ENCODE measurements at regions not wholly inside any gene's neighbourhood (a gene's known extent, or its start where the extent isn't known, plus 50 kb on each side); places are given as distances from the start of the nearest gene placed in this dataset.

DNA sequence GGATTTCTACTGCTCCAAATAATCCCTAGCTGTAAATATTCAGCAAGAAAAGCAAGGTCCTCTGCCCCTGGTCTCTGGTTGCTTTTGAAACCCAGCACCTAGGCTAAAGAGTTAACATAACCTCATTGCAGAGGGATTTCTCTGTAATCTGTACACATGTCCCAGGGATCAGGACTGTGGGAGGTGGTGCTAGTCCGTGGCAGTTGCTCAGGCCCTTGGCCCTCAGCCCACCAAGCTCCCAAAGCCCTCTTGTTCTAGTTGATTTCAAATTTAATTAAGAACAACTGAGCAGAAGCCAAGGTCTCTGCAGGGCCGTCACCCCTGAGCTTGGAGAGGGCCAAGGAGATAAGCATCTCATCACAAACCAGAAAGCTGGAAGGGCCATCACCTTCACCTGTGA lies 181.1 kb downstream of the SOX9 start:
- DNase-seq (ENCODE audit: low read depth in 2 of 2): no peak

DNA sequence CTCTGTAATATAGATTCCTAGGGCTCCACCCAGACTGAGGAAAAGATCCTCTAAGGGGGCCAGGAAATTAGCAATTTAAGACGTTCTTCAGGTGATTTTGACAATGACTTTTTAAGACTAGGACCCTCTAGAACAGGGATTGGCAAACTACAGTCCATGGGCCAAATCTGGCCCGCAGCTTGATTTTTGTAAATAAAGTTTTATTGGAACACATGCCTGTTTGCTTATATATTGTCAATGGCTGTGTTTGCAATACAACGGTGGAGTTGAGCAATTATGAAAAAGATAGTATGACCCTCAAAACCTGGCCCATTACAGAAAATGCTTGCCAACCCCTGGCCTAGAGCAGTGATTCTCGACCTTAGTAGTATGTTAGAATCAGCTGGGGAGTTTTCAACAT lies 181.9 kb downstream of the SOX9 start:
- no peak for DNase-seq (ENCODE audit: low read depth in 2 of 2)

DNA sequence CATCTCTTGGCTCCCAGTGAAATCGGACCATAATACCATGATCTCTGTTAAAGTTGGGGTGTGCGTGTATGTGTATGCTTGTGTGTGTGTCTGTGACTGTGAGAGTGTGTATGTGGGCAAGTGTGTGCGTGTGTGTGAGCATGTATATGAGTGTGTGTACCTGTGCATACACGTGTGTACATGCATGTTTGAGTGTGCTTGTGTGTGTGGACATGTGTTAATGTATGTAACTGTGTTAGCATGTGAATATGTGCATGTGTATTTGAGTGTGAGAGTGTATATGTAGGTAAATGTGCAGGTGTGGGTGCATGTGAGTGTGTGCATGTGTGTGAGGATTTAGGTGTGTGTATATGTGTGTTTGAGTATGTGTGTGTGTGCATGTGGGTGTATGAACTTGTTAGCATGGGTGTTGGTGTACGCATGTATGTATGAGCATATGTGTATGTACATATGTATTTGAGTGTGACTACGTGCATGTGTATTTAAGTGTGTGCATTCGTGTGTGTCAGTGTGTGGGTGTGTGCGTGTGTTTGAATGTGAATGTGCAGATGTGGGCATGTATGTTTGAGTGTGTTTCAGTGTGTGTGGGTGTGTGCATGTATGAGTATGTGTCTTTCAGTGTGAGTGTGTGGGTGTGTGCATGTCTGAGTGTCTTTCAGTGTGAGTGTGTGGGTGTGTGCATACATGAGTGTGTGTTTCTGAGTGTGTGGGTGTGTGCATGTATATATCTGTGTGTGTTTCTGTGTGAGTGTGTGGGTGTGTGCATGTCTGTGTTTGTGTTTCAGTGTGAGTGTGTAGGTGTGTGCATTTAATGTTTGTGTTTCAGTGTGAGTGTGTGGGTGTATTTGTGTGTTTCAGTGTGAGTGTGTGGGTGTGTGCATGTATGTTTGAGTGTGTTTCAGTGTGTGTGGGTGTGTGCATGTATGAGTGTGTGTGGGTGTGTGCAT lies 183.2 kb downstream of the SOX9 start:
- DNase-seq (ENCODE audit: low read depth in 2 of 2): no peak

GRCh38 chr17:72304859-72305258 lies 184.0 kb downstream of the SOX9 start:
- no peak for DNase-seq (ENCODE audit: low read depth in 2 of 2)

DNA sequence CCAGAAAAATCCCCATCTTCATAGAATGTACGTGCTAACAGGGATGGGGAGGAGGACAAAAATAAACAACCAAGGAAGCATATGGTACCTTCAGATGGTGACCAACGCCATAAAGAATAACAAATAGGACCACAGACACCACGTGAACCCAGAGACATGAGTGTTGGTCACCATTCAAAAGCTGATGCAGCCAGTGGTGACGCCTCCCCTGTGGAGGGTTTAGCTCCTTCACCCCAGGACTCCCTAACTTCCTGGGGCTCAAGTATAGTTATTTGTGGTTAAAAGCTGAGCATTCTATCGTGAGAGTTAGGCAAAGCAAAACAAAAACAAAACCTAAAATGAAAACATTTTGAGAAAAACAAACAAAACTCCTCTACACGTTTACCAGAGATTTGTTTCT lies 184.7 kb downstream of the SOX9 start:
- DNase-seq (ENCODE audit: low read depth in 2 of 2): no peak

- no peak for DNase-seq (ENCODE audit: low read depth in 2 of 2)
Measured at GRCh38 chr17:72306037-72306436, 185.2 kb downstream of the SOX9 start.

DNA sequence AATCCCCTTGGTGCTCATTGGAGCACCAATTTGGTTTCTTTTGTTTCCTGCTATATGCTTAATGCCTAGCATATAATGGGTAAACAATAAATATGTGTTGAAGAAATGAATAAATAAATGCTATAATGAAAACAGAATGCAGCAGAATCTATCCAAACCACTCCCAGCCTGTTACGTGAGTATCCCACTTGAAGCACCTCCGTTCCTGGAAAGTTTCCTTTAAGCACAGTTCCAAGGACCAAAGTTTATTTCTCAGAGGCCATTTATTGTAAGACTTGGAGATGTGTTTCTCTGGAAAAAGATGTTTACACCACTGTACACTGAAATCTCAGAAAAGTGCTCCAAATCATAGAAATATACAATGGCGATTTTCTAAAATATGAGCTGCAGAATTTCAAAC lies 187.0 kb downstream of the SOX9 start:
- no peak for DNase-seq (ENCODE audit: low read depth in 2 of 2)

DNA sequence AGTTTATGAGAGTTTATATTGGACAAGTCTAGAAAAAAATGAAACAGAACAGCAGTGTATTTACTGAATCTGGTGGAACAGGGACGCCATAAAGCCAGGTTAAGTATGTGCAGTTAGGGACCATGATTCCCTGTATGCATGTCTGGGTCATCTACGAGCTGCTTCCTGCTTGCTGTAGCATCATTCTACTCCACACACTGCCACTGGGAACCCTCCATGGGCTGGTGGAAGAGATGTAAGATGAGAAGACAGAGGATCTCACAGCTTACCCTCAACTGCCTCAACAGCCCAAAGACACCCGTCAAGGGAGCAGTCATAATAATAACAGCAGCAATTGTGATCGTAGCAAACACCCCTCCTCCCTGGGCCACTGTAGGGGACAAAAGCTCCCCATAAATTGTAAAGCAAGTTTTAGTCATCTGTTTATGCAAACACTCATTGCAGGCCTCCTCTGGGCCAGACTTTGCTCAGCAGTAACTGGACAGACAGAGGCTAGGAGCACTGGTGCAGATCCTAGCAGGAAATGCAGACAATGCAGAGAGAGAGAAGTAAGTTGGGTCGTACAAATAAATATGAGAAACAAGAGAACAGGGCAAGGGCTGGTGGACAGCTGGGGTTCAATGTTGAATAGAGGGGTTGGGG lies 188.0 kb downstream of the SOX9 start:
- no peak for DNase-seq (ENCODE audit: low read depth in 2 of 2)

DNA sequence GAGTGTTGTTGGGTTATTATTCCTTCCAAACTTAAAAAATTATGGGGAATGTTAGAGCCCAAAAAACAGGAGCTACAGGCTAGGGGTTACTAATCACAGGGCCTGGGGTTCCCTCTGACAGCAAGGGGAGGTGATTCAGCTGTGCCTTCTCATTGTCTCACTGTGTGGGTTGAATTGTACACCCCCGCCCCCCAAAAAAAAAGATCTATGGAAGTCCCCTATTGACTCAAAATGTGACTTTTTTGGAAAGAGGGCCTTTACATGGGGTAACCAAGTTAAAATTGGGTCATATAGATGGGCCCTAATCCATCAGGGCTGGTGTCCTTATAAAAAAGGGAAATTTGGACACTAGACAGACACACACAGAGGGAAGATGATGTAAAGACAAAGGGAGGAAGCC lies 190.2 kb downstream of the SOX9 start:
- no peak for DNase-seq (ENCODE audit: low read depth in 2 of 2)

DNA sequence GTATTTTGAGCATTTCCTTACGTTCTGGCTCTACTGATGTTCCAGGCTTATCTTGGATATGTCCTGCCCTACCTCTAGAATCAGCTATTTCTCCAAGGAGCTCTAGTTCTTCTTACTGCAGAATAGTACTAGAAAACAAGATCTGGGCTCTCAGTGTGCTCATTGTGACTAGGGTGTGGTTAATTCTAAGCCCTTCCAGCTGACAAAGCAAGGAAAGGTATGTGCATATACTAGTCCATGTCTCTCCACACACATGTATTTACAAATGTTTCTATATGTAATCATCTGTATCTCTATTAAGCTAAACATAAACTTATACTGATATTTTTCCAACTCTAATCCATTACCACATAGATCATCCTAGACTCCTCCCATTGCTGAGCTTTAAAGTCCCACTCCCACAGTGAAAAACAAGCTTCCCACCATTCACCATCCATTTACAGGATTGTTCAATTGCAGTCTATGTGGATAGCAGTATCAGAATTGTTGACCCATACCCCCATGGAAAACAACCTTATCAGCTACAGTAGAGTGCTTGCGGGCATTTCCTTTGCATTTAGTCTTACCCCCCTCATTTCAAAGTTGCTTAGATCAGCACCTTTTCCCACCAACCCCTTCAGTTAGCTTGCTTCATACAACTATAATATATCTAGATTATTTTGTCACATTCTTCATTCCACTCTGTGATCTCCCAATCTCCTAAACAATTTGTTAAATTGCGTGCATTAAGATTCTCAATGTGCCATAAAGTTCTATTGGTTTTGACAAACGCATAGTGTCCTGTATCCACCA lies 194.5 kb downstream of the SOX9 start:
- no peak for DNase-seq (ENCODE audit: low read depth in 2 of 2)

DNA sequence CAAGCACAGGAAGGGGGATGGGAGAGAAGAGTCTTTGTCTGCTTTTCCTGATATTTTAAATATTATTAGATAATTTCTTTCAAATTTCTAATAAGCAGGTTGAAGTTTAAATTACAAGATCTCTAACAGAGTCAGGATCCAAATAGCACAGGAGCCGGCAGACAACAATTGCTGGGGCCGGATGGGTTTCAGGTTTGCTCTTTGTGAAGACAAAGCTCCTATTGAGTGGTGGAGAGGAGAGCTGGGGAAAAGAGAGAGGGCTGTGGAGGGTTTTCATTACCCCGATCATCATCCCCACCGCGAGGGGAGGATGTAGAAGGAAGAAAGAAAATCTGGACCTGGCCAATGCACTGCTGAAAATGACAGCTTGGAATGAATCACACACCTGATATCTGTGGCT lies 197.3 kb downstream of the SOX9 start:
- DNase-seq (ENCODE audit: low read depth in 2 of 2): no peak

DNA sequence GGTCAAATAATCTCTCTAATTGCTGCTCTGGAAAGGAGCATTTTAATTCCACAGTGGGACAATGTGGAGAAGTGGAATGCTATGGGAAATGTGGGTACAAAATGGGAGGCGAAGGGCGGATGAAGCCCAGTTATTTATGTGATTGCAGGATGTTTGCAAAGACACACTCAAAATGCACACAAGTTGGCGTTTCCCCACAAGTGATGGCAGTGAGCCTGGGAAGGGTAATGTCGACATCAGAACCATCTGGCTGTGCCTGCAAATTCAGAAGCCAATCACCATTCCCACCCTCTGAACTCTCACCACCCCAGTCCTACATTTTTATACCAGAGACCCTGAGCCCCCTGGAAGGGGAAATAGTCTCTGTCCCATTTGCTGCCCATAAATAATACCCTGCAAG lies 201.1 kb downstream of the SOX9 start:
- DNase-seq (ENCODE audit: low read depth in 2 of 2): no peak

DNA sequence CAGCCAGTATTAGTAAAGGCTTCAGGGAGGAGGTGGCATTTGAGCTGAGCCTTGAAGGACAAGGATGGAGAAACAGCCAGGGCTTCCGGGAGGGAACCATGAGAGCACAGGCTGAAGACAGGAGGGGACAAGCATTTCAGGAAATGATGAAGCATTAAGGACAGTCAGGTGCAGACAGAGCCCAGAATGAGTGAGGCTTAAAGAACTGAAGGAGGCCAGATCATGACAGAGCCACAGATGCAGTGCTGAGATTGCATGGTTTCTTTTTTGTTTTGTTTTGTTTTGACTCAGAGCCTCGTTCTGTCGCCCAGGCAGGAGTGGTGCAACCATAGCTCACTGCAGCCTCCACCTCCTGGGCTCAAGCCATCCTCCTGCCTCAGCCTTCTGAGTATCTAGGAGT lies 211.5 kb downstream of the SOX9 start:
- no peak for DNase-seq (ENCODE audit: low read depth in 2 of 2)

DNA sequence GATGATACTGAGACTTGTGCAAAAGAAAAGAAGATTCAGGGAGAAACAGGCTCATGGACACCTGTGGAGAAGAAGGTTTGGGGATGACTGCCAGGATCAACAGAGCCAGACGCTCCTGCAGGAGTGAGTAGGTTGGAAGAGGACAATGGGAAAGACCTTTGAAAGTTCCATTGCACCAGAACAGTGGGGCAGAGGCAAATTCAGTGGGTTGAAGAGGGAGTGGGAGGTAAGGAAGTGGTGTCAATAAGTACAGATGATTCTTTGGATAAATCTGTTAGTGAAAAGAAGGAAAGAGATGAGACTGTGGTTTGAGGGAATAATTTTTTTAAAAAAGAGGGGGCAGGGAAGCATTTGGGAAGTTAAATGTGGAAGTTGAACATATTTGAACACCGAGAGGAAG lies 212.8 kb downstream of the SOX9 start:
- no peak for DNase-seq (ENCODE audit: low read depth in 2 of 2)

GRCh38 chr17:72334205-72334604 lies 213.4 kb downstream of the SOX9 start:
- no peak for DNase-seq (ENCODE audit: low read depth in 2 of 2)

DNA sequence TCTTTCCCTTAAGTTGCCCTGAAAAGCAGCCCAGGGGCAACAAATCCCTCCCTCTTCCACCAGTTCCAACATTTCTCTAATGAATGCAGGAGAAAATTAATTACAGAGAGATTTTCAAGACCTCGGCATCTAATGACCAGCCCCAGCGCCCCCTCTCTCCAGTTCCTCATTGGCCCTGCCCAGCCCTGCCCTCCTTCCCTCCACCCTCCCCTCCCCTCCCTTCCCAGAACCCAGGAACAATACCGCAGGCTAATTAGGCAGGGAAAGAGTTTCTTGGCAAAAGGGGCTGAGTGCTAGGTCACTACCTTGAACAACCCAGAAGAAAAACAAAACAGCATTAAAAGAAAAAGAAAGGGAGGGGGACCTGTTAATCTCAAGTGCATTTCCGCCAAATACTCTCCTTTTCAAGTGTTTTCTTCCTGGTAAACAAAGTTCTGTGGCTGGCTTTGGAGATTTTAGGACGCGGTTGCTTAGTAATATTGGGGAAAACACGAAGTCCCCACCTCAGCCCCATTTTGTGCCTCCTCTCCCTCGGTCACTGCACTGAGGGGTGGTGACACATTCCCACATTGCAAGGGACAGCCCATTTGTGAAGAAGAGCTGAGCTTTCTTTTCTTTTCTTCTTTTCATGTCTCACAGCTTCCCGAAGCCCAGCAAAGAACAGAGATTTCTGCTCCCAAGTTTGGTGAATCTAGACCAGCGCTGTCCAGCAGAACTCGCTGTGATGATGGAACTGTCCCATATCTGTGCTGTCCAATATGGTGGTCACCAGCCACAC lies 215.4 kb downstream of the SOX9 start:
- no peak for DNase-seq (ENCODE audit: low read depth in 2 of 2)

DNA sequence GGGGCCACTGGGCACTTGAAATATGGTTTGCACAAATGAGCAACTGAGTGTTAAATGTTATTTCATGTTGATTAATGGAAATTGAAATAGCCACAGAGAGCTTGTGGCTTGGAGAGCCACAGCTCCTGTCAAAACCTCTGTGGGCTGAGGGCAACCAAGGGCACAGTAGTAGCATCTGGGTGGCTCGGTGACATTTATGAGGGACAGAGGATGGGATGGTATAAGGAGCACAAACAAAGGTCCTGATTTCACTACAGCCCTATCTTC lies 215.9 kb downstream of the SOX9 start:
- no peak for DNase-seq (ENCODE audit: low read depth in 2 of 2)

GRCh38 chr17:72338304-72338703 lies 217.5 kb downstream of the SOX9 start:
- no peak for DNase-seq (ENCODE audit: low read depth in 2 of 2)

GRCh38 chr17:72338847-72339790 lies 218.3 kb downstream of the SOX9 start:
- DNase-seq (ENCODE audit: low read depth in 2 of 2): no peak

- DNase-seq (ENCODE audit: low read depth in 2 of 2): no peak
Measured at GRCh38 chr17:72340836-72341235, 220.0 kb downstream of the SOX9 start.

GRCh38 chr17:72342061-72342460 lies 221.2 kb downstream of the SOX9 start:
- DNase-seq (ENCODE audit: low read depth in 2 of 2): no peak
